Peyer's patch (tissue), 4 donors: ENCODE measurements at regions not wholly inside any gene's neighbourhood (a gene's known extent, or its start where the extent isn't known, plus 50 kb on each side); places are given as distances from the start of the nearest gene placed in this dataset.

ENCODE experiments used
- CTCF ChIP-seq, 6 experiments: fragments of 450-650 bp in 4 of 6; fragments of 200-600 bp in 2 of 6; sonication (generic) in 1 of 6; IDR thresholded peaks; one replicate each; pipeline ENCODE4 v1.5.1; 2017 to 2019; ENCODE audit warnings: antibody characterized with exemption in 6 of 6, mild to moderate bottlenecking in 3 of 6, moderate library complexity in 1 of 6
- POLR2A ChIP-seq, 2 donors: fragments of 450-650 bp; IDR thresholded peaks; one replicate each; pipeline ENCODE4 v1.5.1; 2017; ENCODE audit warnings: antibody characterized with exemption in 2 of 2, mild to moderate bottlenecking in 2 of 2, moderate library complexity in 2 of 2

DNA sequence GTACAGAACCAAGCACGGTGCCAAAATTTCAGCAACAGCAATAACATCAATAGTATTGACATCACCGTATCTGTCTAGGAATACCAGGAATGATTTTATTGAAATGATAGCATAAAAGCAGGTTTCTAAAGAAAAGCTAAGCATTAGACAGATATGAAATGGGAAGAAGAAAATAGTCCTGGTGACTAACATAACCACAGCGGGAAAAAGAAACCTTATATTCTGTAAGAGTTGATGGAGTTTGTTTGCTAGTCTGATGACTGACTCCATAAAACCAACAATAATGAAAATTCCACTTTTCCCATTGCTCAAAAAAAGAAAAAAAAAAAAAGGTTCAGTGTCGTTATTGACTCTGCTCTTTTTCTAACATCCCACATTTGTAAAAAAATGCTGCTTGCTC lies 668.3 kb downstream of the IPMK start:
- no peak for TF ChIP-seq POLR2A (IDR thresholded peaks at IDR 0.05)
- TF ChIP-seq CTCF (IDR thresholded peaks at IDR 0.05): no peak
